ENCODE measurements at regions not wholly inside any gene's neighbourhood (a gene's known extent, or its start where the extent isn't known, plus 50 kb on each side); places are given as distances from the start of the nearest gene placed in this dataset.
"Not testable (repeated sequence)": the region's sequence is repeated elsewhere in the genome, so short reads cannot be mapped to it uniquely, and the experiment has no call there.

DNA sequence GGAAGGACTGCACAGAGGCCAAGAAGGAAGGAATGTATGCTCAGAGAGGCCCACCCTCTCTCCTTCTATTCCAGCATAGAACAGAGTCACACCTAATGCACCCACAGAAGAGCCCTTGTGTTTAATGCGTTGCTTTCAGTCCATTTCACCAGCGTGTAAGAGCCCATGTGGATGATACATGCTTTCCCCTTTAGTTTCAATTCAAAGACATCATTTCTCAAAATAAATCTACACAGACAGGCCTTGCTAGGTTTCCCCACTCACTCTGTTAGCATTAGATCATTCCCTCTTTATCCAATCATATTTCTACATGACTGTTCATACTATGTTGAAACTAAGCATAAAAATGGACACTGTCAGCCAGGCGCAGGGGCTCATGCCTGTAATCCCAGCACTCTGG, 331.5 kb downstream of the CEP170 start:
- intact Hi-C loops (cut with DNase I) = not testable (repeated sequence)

DNA sequence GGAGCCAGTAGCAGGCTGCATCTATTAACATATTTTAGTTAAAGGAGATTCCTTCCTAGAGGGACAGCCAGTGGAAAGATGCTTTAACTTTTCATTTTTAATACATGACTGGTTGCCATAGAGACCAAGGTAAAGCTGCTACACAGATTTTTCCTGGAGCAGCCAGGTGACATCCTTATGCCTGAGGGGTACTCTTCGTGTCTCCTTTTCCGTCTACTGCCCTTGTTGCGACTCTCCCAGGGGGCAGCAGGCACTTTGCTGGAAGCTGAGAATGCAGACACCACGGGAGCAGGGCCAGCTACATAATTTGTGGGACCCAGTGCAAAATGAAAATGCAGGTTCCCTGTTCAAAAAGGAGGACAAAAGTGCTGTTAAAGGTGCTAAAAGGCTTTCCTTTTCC, 340.4 kb downstream of the CEP170 start:
- not testable (repeated sequence) for DNase-seq

More for the DNA sequence above, 331.5 kb downstream of the CEP170 start:
- not testable (repeated sequence) for DNase-seq

DNA sequence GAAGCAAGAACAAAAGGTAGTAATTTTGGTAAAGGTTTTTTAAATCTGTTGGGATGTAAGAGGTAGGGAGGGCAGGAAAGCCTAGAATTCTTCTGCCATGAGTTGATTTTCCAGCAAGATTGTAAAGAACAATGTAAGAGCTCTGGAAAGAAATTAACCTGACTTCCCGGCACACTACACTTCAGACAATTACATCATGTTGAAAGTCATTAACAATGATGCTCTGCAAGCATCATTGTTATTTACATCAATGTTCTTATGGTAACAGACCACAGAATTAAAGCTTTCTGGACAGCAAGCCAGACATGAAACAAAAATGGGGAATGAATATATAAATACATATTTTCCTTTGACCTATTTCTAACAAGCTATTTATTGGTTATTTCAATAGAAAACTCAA, 342.2 kb downstream of the CEP170 start:
- DNase-seq; intact Hi-C loops (cut with DNase I): not testable (repeated sequence)

More for the DNA sequence above, 340.4 kb downstream of the CEP170 start:
- intact Hi-C loops (cut with DNase I) = not testable (repeated sequence)

DNA sequence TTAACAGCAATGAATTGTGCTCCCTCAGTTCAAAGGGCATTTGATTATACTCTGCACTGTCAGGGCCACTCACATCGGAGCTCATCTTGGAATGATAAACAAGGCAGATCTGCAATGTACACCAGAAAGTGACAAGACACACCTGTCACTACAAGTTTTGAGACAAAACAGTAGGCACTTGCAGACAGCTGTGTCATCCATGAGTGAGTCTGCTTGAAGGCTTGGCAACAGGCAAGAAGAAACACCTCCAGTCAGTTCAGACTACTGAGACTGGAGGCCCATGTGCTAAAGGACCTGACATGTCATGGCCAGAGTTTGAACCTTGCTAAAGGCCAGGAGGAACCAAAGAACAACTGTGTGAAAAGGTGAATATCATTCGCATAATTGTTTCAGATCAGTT, 354.5 kb downstream of the CEP170 start:
- DNase-seq; intact Hi-C loops (cut with DNase I): not testable (repeated sequence)

DNA sequence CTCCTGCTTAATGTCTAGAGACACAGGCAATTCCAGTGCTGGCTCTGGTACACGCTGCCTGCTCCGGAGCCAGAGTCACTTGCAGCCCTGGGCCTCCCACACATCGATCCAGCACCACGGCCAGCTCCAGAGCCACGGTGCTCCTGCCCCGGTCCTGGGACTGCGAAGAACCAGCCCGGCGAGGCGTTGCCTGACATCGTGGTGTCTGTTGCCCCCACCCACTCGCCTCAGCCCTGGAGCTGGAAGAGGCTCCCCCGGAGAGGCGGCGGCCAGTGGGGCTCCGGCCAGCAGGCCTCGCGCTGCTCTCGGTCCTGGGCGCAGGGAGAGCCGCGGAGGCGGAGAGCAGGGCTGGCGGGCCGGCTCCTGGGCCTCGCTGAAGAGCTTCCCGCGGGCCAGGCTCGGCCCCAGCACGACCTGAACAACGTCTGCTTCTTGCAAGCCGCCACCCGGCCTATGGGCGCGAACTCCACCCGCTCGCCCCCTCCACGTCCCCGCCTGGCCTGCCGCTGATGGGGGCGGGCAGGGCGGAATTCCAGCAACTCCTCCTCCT, 364.8 kb downstream of the CEP170 start:
- DNase-seq = peak in 3 of 10 donors; percentile 5 to 86 (median 8)
- intact Hi-C loops (cut with DNase I) = no loop called here

DNA sequence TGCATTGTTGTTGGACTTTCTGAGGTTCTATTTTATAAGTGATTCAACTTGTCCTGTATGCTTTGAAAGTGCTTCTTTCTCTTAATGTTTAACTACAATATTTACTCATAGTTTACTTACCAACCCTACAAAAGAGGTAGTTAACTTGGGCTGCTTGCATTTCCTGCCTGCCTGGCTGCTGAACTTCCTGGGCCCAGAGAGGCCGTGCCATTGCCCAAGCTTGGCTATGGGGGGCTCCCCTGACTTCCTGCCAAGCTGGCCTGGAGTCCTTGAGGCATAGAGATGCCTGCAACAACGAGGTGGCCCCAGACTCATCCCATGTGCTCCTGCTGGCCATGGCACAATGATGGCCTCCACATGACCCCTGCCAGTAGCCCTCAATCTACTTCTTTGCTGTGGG, 361.6 kb upstream of the PLD5 start:
- no peak for DNase-seq
- intact Hi-C loops (cut with DNase I) = no loop called here

DNA sequence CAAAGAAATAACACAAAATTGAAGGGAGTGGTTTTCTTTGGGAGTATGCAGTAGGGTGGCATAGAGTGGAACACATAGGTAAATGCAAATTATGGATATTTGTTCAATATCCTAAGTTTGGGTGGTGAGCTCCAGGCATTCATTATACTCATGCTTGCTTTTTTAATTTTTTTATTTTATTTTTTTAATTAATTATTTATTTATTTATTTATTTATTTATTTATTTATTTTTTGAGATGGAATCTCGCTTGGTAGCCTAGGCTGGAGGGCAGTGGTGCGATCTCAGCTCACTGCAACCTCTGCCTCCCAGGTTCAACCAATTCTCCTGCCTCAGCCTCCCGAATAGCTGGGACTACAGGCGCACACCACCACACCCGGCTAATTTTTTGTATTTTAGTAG, 355.5 kb upstream of the PLD5 start:
- DNase-seq; intact Hi-C loops (cut with DNase I): not testable (repeated sequence)

DNA sequence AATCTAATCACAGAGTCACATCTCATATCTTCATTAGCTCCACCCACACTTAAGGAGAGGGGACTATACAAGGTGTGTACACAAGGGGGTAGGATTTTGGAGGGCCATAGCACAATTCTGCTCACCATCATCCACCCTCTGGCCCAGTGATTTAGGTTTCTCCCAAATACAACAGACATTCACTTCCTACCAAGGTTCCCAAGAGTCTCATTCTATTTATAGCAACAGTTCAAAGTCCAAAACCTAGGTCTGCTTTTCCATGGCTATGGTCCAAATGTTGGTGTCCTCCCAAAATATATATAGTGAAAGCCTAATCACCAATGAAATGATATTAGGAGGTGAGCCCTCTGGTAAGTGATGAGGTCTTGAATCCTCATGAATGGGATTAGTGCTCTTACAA, 353.2 kb upstream of the PLD5 start:
- intact Hi-C loops (cut with DNase I) = no loop called here
- no peak for DNase-seq

DNA sequence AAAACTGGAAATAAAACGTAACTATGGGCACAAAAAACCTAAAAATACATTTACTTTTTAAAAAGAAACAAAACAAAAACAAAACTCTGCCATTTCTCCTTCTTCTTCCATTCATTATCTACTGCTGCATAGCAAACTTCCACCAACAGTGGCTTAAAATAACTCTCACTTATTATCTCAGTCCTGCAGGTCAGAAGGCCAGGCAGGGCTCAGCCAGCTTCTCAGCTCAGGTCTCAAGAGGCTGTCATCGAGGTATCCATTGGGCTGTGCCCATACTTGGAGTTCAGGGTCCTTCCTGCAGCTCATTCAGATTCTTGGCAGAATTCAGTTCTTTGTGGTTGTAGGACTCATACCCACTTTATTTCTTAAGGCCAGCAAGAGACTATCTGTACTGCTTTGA, 352.7 kb upstream of the PLD5 start:
- intact Hi-C loops (cut with DNase I) = no loop called here
- no peak for DNase-seq

DNA sequence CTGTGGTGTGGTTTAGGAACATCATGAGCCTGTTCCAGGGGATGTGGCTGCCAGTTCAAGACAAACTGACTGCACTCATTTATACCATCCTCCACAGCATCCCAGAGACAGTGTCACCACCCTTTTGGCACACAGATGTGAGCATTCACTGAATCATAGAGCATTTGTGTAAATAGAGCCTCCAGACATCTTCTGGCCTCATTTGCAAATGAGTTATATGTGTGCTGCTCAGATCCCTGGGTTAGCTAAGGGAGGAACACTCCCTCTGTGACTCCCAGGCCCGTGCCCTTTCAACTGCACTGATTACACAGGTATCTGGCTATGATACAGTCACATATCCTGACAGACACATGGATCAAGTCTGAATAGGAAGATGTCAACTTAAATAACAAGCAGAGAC, 351.5 kb upstream of the PLD5 start:
- no peak for DNase-seq
- intact Hi-C loops (cut with DNase I) = no loop called here

DNA sequence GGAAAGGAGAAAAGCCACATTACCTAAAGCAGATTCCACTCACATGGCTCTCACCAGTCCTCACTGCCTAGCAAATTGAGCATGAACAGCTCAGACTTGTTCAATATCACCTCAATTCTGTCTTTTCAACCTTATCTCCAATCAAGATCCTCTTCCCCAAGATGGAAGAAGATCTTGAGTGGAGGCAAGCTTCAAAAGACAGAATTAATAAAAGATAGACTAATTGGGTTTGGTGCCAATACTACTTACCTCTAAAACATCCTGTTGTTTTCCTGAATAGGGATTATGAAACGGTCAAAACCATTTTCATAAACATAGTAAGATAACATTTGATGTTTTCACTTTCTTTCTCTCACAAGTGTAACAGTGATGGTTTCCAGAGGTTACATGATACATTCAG, 349.2 kb upstream of the PLD5 start:
- DNase-seq = no peak
- intact Hi-C loops (cut with DNase I) = no loop called here

DNA sequence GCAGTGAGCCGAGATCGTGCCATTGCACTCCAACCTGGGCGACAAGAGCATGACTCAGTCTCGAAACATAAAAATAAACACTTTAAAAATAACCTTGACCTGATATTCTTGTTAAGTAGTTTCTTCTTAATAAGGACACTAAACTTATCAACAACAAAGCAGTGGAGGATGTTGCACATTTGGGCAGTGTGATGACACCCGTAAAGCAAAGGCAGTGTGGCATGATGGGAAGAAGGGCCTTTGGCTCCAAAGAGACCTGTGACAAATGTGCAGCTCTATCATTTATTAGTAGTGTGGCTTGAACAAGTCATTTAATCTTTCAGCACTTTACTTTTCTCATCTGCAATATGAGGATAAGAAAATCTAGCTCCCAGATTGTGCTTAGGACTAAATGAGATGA, 348.0 kb upstream of the PLD5 start:
- intact Hi-C loops (cut with DNase I) = no loop called here
- no peak for DNase-seq

DNA sequence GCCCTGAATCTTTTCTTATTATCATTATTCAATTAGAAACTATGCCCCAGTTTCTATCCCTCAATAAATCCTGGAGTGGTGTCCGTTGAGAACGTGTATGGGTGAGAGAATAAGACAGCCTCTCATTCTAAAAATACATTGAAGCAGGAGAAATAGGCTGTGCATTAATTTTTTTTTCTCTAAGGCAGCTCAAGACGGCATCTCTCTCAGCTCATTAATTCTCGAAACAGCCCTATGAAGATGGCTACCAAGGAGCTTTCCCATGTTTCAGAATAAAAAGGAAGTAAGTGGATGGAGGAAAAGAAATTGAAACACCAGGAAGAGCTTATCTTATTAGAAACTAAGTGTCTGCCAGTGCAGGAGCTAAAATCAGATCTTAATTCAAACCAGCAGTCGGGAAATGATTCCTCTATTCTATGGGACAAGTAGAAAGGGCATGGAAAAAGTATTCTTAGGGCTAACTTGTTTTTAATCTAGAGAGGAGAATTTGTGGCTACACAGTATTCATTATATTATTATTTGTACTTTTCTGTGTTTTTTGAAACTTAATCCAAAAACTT, 347.1 kb upstream of the PLD5 start:
- intact Hi-C loops (cut with DNase I) = no loop called here
- no peak for DNase-seq

DNA sequence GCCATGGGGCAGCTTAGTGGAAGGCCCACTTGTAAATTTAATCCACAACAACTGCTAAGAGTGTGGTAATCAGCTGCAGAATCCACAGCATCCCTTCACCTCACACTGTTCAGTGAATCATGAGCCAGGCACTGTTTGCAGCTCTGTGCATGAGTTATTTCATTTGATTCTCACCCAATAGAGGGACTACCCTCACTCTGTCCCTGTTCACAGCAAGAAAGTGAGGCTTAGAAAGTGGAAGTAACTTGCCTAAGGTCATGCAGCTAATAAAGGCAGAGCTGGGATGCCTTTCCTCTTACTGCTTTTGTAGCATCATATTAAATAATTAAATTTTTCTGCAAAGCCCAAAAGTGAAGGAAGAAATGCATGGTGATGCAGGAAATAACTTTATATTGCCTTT, 346.5 kb upstream of the PLD5 start:
- no peak for DNase-seq
- intact Hi-C loops (cut with DNase I) = no loop called here

DNA sequence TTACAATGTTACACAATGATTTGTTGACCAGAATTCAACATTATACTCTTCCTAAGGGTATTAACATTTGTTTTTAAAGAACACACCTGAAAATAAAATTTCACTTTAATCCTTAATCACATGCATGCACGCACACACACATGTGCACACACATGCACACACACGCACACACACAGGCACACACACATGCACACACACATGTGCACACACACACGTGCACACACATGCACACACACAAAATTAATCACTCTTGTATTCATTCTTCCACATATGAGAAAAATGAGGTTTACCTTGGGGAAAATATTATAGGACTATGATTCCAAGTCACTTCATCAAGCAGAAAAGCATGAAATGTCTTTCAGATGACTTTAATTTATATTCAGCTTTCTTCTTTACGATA, 331.8 kb upstream of the PLD5 start:
- DNase-seq = no peak
- intact Hi-C loops (cut with DNase I) = no loop called here

DNA sequence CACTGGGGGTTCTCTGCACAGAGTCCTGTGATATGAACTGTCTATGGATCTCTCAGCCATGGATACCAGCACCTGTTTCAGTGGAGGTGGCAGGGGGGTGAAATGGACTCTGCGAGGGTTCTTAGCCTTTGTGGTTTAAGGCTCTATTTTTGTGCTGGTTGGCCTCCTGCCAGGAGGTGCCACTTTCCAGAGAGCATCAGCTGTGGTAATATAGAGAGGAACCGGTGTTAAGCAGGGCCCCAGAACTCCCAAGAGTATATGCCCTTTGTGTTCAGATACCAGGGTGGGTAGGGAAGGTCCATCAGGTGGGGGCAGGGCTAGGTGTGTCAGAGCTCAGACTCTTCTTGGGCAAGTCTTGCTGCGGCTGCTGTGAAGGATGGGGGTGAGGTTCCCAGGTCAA, 330.0 kb upstream of the PLD5 start:
- DNase-seq = no peak
- intact Hi-C loops (cut with DNase I) = no loop called here

DNA sequence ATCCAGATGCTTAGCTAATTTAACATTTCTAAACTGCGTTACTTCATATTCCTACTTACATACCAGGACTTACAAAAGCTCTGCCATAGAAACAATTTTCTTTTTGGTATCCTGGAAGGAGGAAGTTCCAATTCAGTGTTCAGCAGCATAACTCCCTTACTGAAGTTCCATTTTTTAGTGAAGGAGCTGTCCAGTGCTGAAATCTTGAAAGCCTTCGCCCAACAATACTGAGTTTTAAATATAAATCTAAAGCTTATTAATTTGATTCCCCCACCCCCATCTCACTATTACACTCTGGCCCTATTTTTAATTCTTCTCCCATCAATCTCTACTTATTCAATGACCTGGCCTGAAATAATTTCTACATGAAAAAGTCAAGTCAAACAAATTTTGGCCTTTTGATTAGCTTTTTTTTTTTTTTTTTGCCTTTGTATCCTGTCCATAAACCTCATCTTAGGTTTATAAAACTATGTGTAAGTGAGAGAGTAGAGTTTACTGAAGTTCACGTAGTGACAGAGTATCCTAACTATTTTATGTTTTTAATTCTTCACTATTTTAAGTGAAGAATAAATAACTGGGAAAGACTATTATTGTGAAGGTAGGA, 323.0 kb upstream of the PLD5 start:
- no peak for DNase-seq
- intact Hi-C loops (cut with DNase I) = no loop called here

DNA sequence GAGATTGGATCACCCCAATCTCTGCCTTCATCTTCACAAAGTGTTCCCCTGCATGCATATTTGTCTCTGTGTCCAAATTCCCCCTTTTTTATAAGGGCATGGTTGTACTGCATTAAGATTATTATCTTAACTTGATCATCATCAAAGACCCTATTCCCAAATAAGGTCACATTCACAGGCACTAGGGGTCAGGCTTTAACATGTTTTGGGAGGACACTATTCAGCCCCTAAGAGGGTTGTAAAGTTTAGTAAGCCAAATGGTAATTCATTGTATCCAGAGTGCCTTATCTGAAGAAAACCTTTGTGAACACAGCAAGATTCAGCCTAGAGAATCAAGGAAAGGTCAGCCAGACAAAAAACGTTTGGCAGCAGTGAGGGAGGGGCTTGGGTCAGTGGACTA, 317.6 kb upstream of the PLD5 start:
- no peak for DNase-seq
- intact Hi-C loops (cut with DNase I) = no loop called here

DNA sequence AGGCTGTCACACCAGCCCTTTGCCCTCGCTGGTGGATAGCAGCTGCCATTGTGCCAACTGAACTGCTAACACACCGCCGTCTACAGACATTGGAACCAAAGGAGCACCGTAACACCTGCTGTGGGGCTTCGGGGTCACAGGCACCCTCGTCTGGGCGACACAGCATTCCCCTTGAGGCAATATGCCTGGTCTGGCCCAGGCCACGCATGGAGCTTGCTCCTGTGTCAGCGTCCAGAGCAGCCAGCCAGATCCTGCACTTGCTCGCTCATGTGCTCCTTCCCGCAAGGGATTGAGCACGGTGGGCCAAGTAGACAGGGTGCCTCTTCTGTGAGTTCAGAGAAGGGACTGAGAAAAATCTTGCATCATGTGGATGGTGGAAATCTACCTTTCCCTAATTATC, 314.6 kb upstream of the PLD5 start:
- intact Hi-C loops (cut with DNase I) = no loop called here
- no peak for DNase-seq

DNA sequence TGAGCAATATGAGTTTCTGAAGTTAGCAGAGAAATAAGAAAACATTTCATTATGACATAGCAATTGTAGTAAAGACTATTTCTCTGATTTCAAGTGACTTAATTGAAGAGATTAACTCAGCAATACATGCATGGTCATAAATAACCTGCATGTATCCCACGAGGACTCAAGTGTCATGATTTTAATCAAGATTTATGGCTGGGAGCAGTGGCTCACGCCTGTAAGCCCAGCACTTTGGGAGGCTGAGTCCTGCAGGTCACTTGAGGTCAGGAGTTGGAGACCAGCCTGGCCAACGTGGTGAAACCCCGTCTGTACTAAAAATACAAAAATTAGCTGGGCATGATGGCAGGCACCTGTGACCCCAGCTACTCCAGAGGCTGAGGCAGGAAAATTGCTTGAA, 311.9 kb upstream of the PLD5 start:
- no peak for DNase-seq

DNA sequence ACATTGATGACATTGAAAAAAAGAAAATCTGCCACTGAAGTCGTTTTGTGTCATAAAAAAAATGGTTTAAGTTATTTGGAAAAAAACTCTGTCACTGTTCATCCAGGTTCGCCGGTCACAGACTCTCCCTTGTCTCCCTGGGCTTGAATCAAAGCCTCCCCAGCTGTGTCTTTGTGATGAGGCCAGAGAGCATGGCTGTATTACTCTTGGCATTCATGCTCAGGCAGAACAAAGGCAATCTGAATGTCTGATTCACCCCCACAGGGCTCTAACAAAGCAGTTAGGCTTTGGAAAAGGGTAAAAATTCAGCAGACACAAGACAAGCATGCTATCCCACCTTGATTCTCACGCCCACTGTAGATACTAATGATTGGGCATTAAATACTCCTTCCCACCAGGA, 304.3 kb upstream of the PLD5 start:
- intact Hi-C loops (cut with DNase I) = loop anchor here (2.0 kb wide), 1 partner anchor 496 kb away; no protein-coding TSS in a partner anchor
- peak in 6 of 10 donors; percentile 23 to 89 (median 44) for DNase-seq

More for the DNA sequence above, 311.9 kb upstream of the PLD5 start:
- intact Hi-C loops (cut with DNase I) = no loop called here

DNA sequence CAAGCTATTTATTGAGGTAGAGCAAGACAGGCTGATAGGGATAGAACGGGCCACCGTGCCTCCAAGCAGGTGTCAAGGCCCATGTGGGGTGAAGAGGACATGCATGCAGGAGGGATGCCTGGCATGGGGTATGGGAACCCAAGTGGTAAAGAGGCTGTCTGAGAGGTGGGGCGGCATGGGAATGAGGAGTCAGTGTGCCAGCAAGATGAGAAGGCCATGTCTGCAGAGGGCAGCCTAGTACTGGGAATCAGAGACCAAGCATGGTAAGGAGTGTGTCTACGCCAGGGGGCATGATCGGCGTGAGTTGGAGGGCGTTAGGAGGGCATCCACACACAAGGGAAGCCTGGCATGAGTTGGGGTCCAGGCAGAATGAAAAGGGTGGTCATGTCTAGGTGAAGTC, 303.7 kb upstream of the PLD5 start:
- DNase-seq = peak; percentile 22 to 94 (median 53)
- intact Hi-C loops (cut with DNase I) = loop anchor here (2.0 kb wide), 1 partner anchor 497 kb away; no protein-coding TSS in a partner anchor

All from posterior cingulate gyrus (tissue), 11 donors.